ENCODE measurements at regions not wholly inside any gene's neighbourhood (a gene's known extent, or its start where the extent isn't known, plus 50 kb on each side); places are given as distances from the start of the nearest gene placed in this dataset.

DNA sequence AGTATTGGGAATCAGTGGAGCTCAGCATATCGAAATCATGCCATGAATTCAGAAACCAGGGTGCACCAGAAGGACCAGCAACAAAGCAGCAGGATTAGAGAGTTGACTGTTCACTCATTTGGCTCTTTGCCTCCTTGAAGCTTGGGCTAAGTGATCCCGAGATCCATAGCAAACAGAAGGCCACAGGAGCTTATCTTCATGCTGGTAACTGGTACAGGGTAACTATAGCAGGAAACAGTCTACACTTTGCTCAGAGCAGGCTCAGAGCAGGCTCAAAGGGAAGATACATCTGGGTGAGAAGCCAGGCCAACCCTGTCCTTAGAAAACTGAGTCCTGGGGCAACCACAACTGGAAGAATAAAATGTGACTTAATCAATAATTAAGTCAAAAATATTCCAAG lies 111.1 kb downstream of the GRIN2B start:
- no peak overlapping the region for H3K4me3 Mint-ChIP-seq
- H3K27ac Mint-ChIP-seq, result no peak overlapping the region
- no peaks in the 10 kb centered on the region for H3K4me1 Mint-ChIP-seq
- no peaks in the 10 kb centered on the region for H3K36me3 Mint-ChIP-seq
- H3K27me3 Mint-ChIP-seq, result peaks cover 25% of the 10 kb centered on the region
- no peaks in the 10 kb centered on the region for H3K9me3 Mint-ChIP-seq

DNA sequence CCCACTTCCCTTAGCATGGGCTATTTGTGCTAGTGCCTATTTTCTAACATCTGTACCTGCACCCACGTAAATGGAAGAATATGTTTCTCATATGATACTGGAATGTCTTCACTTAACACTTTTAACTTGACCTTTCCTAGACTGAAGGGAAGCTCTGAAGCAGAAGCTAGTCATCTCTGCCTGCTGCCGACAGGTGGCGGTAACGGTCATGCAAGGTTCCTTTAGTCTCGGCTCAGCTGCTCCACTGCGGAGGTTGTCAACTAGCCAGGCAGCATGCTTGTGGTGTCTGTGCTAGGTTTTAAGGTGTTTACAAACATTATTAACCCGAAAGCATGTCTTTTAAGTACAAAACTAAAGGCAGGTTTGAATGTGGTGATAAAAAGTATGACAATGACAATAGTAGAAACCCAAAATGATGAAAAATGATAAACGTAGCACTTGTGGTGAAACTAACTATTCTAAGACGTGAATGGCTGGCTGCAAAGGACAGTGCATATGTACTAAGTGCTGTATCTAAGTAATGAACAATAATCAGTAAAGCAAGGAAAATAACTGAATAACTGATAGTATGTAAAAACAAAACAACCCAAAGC lies 117.2 kb downstream of the GRIN2B start:
- Mint-ChIP-seq H3K27me3 (peaks cover 19% of the 10 kb centered on the region), H3K36me3 (no peaks in the 10 kb centered on the region), H3K9me3 (no peaks in the 10 kb centered on the region), H3K27ac (no peak overlapping the region), H3K4me1 (no peaks in the 10 kb centered on the region), H3K4me3 (no peak overlapping the region)

DNA sequence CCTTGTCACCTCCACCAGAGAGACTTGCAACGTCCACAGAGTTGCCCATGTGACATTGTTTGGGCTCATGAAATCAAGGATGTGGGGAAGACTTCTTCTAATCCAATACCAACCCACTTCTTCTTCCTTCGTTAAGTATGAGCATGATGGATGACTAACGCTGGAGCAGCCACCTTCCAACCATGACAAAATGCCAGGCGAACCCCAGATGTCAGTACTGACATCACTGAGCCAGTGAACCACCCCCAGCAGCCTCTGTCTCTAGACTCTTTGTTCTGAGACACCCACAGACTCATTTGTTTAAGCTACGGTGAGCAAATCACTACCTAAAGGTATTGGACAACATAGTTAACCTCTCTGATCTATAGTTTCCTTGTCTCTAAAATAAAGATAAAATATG lies 123.7 kb downstream of the GRIN2B start:
- H3K4me1 Mint-ChIP-seq, result no peaks in the 10 kb centered on the region
- H3K27ac Mint-ChIP-seq, result no peak overlapping the region
- no peaks in the 10 kb centered on the region for H3K36me3 Mint-ChIP-seq
- H3K4me3 Mint-ChIP-seq, result no peak overlapping the region
- H3K9me3 Mint-ChIP-seq, result no peaks in the 10 kb centered on the region
- peaks cover 6% of the 10 kb centered on the region for H3K27me3 Mint-ChIP-seq

DNA sequence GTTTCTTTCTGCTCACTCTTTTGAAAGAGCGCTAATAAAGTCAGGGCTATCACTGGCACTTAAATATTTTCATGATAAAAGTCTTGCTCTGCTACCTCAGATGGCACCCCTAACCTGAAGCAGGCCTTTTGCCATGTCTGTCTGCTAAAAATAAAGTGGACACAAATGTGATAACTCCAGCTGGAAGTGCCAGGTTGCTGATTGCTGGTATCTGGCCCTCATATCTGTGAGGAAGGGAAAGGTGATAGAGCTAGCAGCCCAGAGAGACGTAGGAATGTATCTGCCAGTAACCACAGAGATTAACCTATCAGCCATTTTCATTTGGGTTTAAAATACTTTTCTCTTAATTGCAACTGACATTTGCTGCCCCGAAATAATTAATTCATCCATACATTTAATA lies 127.9 kb downstream of the GRIN2B start:
- Mint-ChIP-seq H3K4me3 (no peak overlapping the region), H3K27ac (no peak overlapping the region), H3K27me3 (peaks cover 4% of the 10 kb centered on the region), H3K9me3 (no peaks in the 10 kb centered on the region), H3K4me1 (no peaks in the 10 kb centered on the region), H3K36me3 (no peaks in the 10 kb centered on the region)

DNA sequence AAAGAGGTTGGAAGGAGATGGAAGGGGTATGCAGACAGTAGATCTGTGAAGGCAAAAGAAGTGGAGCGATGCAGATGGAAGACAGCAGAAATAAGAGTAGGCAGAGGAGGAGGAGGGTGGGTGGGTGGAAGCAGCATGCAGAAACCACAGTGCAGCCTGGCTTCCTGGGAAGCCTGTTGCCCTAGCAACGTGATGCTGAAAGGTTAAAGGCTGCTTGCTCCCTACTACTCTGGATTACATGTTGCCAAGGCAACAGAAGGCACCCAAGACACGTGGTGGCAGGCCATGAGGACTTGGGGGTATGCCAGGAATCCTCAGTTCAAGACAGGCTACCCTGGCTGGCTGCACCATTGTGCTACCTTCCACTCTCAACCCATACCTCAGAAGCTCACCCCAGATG lies 129.6 kb downstream of the GRIN2B start:
- Mint-ChIP-seq H3K27me3 (peaks cover 7% of the 10 kb centered on the region), H3K27ac (no peak overlapping the region), H3K4me1 (no peaks in the 10 kb centered on the region), H3K4me3 (no peak overlapping the region), H3K9me3 (no peaks in the 10 kb centered on the region), H3K36me3 (no peaks in the 10 kb centered on the region)

DNA sequence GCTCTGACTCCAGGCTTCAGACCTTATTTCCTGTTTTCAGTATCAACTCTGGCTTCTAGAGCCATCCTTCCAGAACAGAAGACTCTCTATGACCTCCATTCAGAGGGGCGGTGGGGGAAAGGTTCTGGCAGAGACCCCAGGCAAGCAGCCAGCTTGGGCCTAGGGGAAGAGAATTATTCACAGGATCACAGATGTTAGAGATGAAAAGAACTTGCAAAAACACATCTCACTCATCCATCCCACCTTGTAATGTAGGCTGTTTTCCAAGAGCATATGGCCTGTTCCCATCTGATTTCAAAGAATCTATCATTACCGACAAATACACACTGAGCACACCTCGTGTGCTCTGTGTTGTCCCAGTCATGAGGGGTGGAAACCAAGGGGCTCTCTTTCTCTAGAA lies 131.9 kb downstream of the GRIN2B start:
- peaks cover 7% of the 10 kb centered on the region for H3K27me3 Mint-ChIP-seq
- no peaks in the 10 kb centered on the region for H3K4me1 Mint-ChIP-seq
- no peaks in the 10 kb centered on the region for H3K36me3 Mint-ChIP-seq
- H3K9me3 Mint-ChIP-seq, result no peaks in the 10 kb centered on the region
- H3K4me3 Mint-ChIP-seq, result no peak overlapping the region
- H3K27ac Mint-ChIP-seq, result no peak overlapping the region

DNA sequence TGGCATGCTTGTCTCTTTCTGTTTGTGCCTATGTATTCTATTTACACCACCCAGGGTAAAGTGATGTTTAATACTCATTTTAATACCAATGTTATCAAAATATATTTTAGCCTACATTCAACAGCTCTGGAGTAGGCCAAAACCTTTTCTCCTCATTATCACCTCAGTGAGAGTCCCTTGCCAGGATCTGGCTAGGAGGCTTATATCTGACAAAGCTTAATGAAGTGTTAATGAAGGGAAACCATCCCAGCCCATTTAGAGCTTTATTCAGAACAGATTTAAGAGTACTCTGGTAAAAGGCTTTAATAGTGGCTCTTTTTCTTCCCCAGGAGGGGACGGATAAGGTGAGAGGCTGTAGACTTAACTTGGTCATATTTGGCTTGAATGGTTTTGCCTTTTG lies 137.6 kb downstream of the GRIN2B start:
- H3K27ac Mint-ChIP-seq, result no peak overlapping the region
- no peaks in the 10 kb centered on the region for H3K36me3 Mint-ChIP-seq
- no peak overlapping the region for H3K4me3 Mint-ChIP-seq
- peaks cover 6% of the 10 kb centered on the region for H3K27me3 Mint-ChIP-seq
- H3K4me1 Mint-ChIP-seq, result no peaks in the 10 kb centered on the region
- no peaks in the 10 kb centered on the region for H3K9me3 Mint-ChIP-seq

DNA sequence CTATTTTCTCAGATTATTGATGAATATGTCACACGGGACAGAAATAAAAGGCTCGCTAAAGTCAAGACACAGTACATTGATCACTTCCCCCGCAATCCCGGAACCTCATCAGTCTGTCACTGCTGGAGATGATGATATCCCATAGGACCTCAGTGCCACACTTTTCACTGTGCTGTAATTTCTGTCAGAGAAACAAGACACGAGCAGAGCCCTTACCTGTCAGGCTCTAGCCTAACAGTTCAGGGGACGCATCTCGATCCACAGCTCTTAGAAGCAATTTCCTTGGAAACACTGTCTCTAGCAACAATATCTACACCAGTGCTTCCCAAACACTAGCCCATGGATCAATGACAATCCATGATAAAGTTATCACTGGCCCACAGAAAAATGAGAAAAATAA lies 140.0 kb downstream of the GRIN2B start:
- H3K9me3 Mint-ChIP-seq, result no peaks in the 10 kb centered on the region
- peaks cover 3% of the 10 kb centered on the region for H3K27me3 Mint-ChIP-seq

DNA sequence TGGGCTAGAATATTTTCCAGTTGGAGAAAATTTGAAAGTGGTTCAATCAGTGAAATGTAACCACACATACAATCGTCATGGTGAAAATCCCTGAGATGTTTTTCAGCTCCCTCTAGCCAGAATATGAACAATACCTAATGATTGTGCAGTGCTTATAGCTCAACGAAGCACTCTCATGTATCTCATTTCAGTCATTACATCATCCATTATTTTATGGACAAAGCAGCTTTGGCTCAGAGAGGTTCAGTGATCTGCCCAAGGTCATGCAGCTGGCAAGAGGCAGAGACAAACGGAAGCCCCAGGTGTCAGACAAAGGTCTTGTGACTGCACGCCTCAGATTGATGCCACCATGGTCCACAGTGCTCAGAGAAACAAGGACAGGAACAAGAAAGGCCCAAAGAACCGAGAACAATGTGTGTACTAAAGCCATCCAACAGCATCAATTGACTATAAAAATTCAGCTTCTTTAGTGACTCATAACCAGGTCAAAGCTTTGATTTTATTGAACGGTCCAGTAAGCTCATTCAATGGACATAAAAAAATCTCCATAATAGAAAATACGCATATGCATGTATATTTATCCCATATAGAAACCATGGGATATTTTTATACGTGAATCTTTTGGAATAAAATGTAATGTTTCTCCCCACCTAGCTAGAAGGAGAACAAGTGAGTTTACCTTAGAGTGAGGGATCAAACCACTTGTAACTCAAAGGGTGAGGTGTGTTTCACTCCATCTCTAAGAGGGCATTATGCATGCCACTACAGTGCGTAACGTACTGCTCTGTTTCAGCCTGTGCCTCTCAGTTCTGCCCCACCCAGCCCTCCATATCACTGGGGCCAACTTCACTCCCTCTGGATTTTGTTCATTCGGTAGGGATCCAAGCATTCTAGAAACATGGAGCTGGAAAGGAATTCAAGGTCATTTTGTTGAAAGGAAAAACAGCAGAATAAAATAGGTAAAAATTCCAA lies 141.8 kb downstream of the GRIN2B start:
- Mint-ChIP-seq H3K36me3 (no peaks in the 10 kb centered on the region), H3K4me3 (no peak overlapping the region), H3K27me3 (peaks cover 3% of the 10 kb centered on the region), H3K27ac (no peak overlapping the region), H3K4me1 (no peaks in the 10 kb centered on the region), H3K9me3 (no peaks in the 10 kb centered on the region)

More for the DNA sequence above, 140.0 kb downstream of the GRIN2B start:
- Mint-ChIP-seq H3K36me3 (no peaks in the 10 kb centered on the region), H3K27ac (no peak overlapping the region), H3K4me3 (no peak overlapping the region), H3K4me1 (no peaks in the 10 kb centered on the region)

DNA sequence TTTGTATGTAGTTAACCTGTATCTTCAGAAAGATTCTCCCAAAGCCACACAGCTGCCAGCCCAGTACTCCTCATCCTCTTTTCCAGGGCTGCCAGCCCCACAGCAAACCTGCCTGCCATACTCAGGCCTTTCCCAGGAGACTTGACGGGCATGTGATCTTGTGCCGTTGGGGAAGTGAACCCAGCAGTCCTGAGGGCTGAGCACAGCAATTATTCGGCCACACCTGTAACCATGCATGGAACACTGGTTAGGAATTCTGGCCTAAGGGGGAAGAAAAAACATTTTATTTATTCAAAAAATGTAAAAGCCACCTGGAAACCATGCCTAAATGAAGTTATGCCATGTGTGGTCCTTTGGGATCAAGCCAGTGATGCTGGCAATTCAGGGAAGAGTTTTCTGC lies 145.3 kb downstream of the GRIN2B start:
- Mint-ChIP-seq H3K27ac (no peak overlapping the region), H3K4me3 (no peak overlapping the region), H3K4me1 (no peaks in the 10 kb centered on the region), H3K27me3 (peaks cover under 1% of the 10 kb centered on the region), H3K36me3 (no peaks in the 10 kb centered on the region), H3K9me3 (no peaks in the 10 kb centered on the region)

DNA sequence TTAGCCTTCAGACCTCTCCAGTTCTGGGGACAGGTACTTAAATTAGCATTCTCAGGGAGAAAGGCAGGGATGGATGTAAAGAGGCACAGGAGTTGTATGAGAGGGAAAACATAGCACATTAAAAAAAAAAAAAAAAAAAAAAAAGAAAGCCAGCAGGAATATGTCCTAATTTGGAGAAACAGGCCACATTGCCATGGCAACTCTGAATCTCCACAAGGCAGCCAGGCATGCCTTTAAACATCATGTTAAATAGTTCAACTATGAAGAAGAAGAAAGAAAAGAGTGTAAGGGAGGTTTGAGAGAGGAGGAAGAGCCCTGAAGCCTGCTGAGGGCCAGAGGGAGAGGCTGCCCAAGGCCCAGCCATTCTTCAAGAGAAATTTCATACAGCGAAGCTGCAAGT lies 145.8 kb downstream of the GRIN2B start:
- Mint-ChIP-seq H3K4me1 (no peaks in the 10 kb centered on the region), H3K27ac (no peak overlapping the region), H3K36me3 (no peaks in the 10 kb centered on the region), H3K9me3 (no peaks in the 10 kb centered on the region), H3K4me3 (no peak overlapping the region), H3K27me3 (no peaks in the 10 kb centered on the region)

DNA sequence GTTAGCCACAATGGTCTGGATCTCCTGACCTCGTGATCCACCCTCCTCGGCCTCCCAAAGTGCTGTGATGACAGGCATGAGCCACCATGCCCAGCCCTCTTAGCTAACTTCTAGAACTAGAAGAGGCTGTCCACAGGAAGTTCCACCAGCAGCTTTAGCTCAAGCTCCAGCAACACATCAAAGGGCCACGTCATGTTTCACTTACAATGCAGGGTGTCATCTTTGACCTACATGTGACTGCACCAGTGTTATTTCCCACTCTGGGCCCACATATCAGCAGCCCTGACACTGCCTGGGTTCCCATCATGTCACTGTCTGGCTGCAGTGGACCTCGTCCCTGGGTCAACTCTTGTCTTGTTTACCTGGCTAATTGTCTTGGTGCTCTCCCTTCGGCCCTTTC lies 147.2 kb downstream of the GRIN2B start:
- Mint-ChIP-seq H3K27ac (no peak overlapping the region), H3K27me3 (no peaks in the 10 kb centered on the region), H3K36me3 (no peaks in the 10 kb centered on the region), H3K4me1 (no peaks in the 10 kb centered on the region), H3K9me3 (no peaks in the 10 kb centered on the region), H3K4me3 (no peak overlapping the region)

DNA sequence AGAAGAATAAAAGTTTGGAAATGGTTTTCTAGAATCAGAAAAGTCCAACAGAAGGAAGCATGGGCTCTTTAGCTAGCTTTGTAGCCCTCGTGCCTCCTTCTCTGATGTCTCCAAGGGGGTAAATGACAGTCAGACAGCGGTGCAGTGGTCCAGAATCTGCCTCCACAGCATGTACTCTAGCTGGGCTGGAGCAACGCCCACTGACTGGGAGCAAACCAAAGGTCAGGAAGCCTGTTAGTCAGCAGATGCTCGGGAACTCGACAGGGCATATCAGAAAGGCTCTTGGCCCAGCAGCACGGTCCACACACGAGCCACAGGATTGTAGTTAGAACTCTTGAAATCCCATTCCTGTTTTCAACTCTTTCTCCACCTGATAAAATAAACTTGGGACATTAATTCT lies 164.3 kb downstream of the GRIN2B start:
- H3K4me1 Mint-ChIP-seq, result no peaks in the 10 kb centered on the region
- H3K36me3 Mint-ChIP-seq, result no peaks in the 10 kb centered on the region
- H3K27me3 Mint-ChIP-seq, result peaks cover 3% of the 10 kb centered on the region
- no peak overlapping the region for H3K4me3 Mint-ChIP-seq
- peaks cover 5% of the 10 kb centered on the region for H3K9me3 Mint-ChIP-seq
- no peak overlapping the region for H3K27ac Mint-ChIP-seq

DNA sequence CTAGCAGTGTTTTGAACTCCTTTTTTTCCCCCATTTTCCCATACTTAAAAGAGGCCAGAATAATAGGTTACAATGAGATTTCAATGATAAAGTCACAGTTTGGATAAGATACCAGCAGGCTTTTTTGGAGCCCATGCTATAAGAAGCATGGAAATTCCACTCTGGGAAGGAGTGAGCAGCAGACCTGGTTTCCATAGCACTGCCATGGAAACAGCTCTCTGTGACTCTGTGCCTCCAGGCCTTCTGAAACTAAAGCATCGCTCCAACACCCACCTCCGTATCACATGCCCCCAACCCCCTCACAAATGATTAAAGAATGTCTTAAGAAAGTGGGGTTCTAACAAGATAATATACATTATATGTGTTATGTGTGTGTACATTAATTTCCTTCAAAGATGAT lies 165.0 kb downstream of the GRIN2B start:
- no peaks in the 10 kb centered on the region for H3K36me3 Mint-ChIP-seq
- H3K27ac Mint-ChIP-seq, result no peak overlapping the region
- no peak overlapping the region for H3K4me3 Mint-ChIP-seq
- H3K27me3 Mint-ChIP-seq, result peaks cover 3% of the 10 kb centered on the region
- H3K9me3 Mint-ChIP-seq, result peaks cover 5% of the 10 kb centered on the region
- no peaks in the 10 kb centered on the region for H3K4me1 Mint-ChIP-seq

DNA sequence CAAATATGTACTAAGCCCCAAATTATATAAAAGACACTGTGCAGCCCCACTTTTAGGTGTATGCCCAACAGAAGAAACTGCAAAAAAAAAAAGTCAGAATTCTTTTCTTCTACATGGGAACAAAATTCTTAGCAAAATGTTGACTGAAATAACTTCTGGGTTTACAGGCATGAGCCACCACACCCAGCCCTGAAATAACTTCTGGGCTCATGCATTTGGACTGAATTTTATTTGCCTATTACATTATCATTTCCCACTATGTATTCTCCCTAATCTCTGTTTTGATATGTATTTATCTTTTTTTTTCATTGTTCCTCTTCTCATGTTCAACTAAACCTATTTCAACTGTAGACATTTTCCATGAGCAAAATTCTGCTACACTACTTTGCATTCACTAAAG lies 169.2 kb downstream of the GRIN2B start:
- no peaks in the 10 kb centered on the region for H3K4me1 Mint-ChIP-seq
- H3K4me3 Mint-ChIP-seq, result no peak overlapping the region
- no peaks in the 10 kb centered on the region for H3K36me3 Mint-ChIP-seq
- peaks cover 7% of the 10 kb centered on the region for H3K27me3 Mint-ChIP-seq
- H3K27ac Mint-ChIP-seq, result no peak overlapping the region
- H3K9me3 Mint-ChIP-seq, result peaks cover 5% of the 10 kb centered on the region

DNA sequence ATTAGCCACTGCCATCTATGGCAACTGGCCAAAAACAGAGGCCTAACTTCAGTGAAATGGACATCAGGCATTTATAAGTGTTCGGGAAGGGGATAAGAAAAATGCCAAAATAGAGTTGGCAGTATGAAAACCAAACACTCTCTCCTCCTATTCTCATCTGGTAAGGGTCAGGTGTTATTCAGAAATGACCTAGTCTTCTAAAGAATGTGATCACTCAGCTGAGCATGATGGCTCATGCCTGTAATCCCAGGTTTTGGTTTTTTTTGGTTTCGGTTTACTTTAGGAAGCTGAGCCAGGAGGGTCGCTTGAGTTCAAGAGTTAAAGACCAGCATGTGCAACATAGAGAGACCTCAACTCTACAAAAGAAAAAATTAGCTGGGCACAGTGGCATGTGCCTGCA lies 170.3 kb downstream of the GRIN2B start:
- no peaks in the 10 kb centered on the region for H3K36me3 Mint-ChIP-seq
- H3K4me1 Mint-ChIP-seq, result no peaks in the 10 kb centered on the region
- H3K9me3 Mint-ChIP-seq, result peaks cover 5% of the 10 kb centered on the region
- H3K4me3 Mint-ChIP-seq, result no peak overlapping the region
- H3K27me3 Mint-ChIP-seq, result peaks cover 8% of the 10 kb centered on the region
- no peak overlapping the region for H3K27ac Mint-ChIP-seq

Measured in activated naive CD4-positive, alpha-beta T cell treated with anti-CD3 and anti-CD28 coated beads, Interleukin-2, amount 50 U/mL, for 24 hours (primary cell).